ENCODE measurements at regions not wholly inside any gene's neighbourhood (a gene's known extent, or its start where the extent isn't known, plus 50 kb on each side); places are given as distances from the start of the nearest gene placed in this dataset.
"Not testable (repeated sequence)": the region's sequence is repeated elsewhere in the genome, so short reads cannot be mapped to it uniquely, and the experiment has no call there.

GRCh38 chr3:187813198-187813597 is 67.9 kb upstream of the BCL6 start:
- POLR2A ChIA-PET = no interaction called here
- RAD21 ChIA-PET (ENCODE audit: low non-redundant PET in 1 of 2, low total read pairs in 2 of 2, uncharacterized antibody in 2 of 2, unreplicated experiment in 2 of 2) = no interaction called here

GRCh38 chr3:187817766-187818165 is 72.5 kb upstream of the BCL6 start:
- RAD21 ChIA-PET (ENCODE audit: low non-redundant PET in 1 of 2, low total read pairs in 2 of 2, uncharacterized antibody in 2 of 2, unreplicated experiment in 2 of 2); H3K4me3 ChIP-seq (replicated peaks in 1 of 2; ENCODE audit: low read depth in 1 of 2, low read length in 2 of 2); H3K4me1 ChIP-seq (ENCODE audit: control insufficient read depth in 1 of 2, insufficient read depth in 2 of 2, low read length in 2 of 2); BruUV-seq (replicated peaks); intact Hi-C loops (cut with micrococcal nuclease); H3K27me3 ChIP-seq (ENCODE audit: insufficient read depth, low read length); H3K9me3 ChIP-seq (ENCODE audit: control insufficient read depth in 1 of 2, insufficient read depth in 1 of 2, low read depth in 1 of 2, low read length in 2 of 2); DNase-seq (ENCODE audit: low read depth, low spot score); H2AFZ ChIP-seq (ENCODE audit: low read depth, low read length, poor library complexity, severe bottlenecking); H3K27ac ChIP-seq (ENCODE audit: low read depth, low read length); POLR2A ChIA-PET; H3K36me3 ChIP-seq (ENCODE audit: control insufficient read depth in 1 of 2, insufficient read depth in 2 of 2, low read length in 2 of 2); CTCF ChIA-PET; H3K9me2 ChIP-seq (ENCODE audit: insufficient read depth); ATAC-seq; H4K20me1 ChIP-seq (ENCODE audit: insufficient read depth); H3K4me2 ChIP-seq (ENCODE audit: low read length); H3K79me2 ChIP-seq (ENCODE audit: insufficient read depth, low read length); H3K9ac ChIP-seq (ENCODE audit: low read length): not testable (repeated sequence)

More at GRCh38 chr3:187813198-187813597, 67.9 kb upstream of the BCL6 start:
- no peak for TF ChIP-seq YY1 (IDR thresholded peaks at IDR 0.05; ENCODE audit: extremely low read depth, insufficient replicate concordance, low read depth, low read length)
- no peak for TF ChIP-seq RAD21 (IDR thresholded peaks at IDR 0.05; ENCODE audit: low read depth)
- no peak for TF ChIP-seq POLR2AphosphoS5 (IDR thresholded peaks at IDR 0.05; ENCODE audit: low read depth, low read length)
- no peak for TF ChIP-seq POLR2A (IDR thresholded peaks at IDR 0.05; ENCODE audit: borderline replicate concordance, extremely low read depth, insufficient read depth, insufficient read length)
- no peak for TF ChIP-seq REST (IDR thresholded peaks at IDR 0.05; ENCODE audit: low read depth)
- no peak for TF ChIP-seq ELF1 (IDR thresholded peaks at IDR 0.05; ENCODE audit: borderline replicate concordance, low read depth)
- H3K9me3 ChIP-seq (ENCODE audit: control insufficient read depth in 1 of 2, insufficient read depth in 1 of 2, low read depth in 1 of 2, low read length in 2 of 2) = no peaks in the 10 kb centered on the region
- intact Hi-C loops (cut with micrococcal nuclease) = no loop called here
- H3K36me3 ChIP-seq (ENCODE audit: control insufficient read depth in 1 of 2, insufficient read depth in 2 of 2, low read length in 2 of 2) = no peaks in the 10 kb centered on the region
- no peak overlapping the region for H3K27ac ChIP-seq (ENCODE audit: low read depth, low read length)
- H3K4me1 ChIP-seq (ENCODE audit: control insufficient read depth in 1 of 2, insufficient read depth in 2 of 2, low read length in 2 of 2) = no peaks in the 10 kb centered on the region
- no peaks in the 10 kb centered on the region for H3K9me2 ChIP-seq (ENCODE audit: insufficient read depth)
- no peak overlapping the region for H3K9ac ChIP-seq (ENCODE audit: low read length)
- no peak for ATAC-seq
- CTCF ChIA-PET = no interaction called here
- H3K4me2 ChIP-seq (ENCODE audit: low read length) = no peak overlapping the region
- no peaks in the 10 kb centered on the region for H3K27me3 ChIP-seq (ENCODE audit: insufficient read depth, low read length)
- no TSS peak for BruUV-seq (replicated peaks)
- no peak for DNase-seq (ENCODE audit: low read depth, low spot score)
- no peak overlapping the region for H3K4me3 ChIP-seq (replicated peaks in 1 of 2; ENCODE audit: low read depth in 1 of 2, low read length in 2 of 2)
- H3K79me2 ChIP-seq (ENCODE audit: insufficient read depth, low read length) = no peaks in the 10 kb centered on the region
- H4K20me1 ChIP-seq (ENCODE audit: insufficient read depth) = no peaks in the 10 kb centered on the region
- no peak overlapping the region for H2AFZ ChIP-seq (ENCODE audit: low read depth, low read length, poor library complexity, severe bottlenecking)

Data from HCT116 (cell line).